T-helper 1 cell (primary cell): ENCODE measurements at regions not wholly inside any gene's neighbourhood (a gene's known extent, or its start where the extent isn't known, plus 50 kb on each side); places are given as distances from the start of the nearest gene placed in this dataset.

ENCODE experiments used
- DNase-seq, 5 donors: peaks; one replicate each; pipeline ENCODE4 v3.0.0-alpha.2; 2012 to 2020

DNA sequence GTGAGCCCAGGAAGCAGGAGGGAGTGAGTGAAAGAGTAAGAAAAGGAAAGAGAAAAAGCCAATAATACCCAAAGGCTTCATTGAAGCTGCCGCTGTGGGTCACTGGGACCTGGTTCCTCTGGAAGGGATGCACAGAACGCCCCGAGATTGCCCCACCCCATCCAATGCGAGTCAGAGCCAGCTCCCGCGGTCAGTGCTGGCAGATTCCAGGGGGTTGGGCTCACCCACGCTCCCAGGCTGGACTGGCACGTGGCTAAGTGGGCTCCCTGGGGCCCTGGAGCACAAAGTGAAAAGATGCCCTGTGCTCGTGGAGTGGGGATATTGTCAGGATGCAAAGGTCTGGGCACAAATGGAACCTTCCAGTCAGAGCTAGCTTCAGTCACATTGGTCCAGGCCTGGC lies 117.0 kb downstream of the OAT start:
- DNase-seq, result no peak

DNA sequence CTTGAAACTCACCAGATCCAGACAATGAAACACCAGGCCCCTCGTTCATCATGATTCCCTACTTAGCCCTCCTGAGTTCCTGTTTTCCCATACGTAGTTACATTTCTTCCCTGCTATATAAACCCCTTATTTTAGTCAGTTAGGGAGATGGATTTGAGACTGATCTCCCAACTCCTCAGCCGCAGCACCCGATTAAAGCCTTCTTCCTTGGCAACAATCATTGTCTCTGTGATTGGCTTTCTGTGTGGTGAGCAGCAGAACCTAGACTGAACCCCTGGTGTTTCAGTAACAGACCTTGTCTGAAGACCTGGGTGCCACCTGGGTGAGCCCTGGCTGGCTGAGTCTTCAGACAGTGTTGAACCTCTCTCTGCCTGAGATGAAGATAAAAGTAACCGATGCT lies 118.0 kb downstream of the OAT start:
- DNase-seq, result no peak

DNA sequence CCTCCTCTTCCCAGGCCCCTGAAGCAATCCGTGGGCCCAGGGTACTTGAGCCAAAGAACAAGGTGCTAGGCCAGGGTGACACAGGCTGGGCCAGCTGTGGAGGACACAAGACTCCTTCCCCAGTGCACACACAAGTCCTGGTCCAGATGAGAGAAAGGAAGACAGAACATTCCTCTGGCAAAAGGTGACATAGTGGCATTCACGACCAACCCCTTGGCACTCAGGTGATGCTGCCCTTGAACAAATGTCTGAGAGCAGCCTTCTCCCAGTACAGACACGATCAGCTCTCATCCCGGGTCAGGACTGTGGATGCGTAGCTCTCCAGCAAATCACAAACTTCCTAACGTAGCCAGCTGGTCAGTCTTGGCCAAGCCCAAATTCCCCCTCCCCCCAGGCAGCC lies 118.5 kb downstream of the OAT start:
- DNase-seq, result no peak

DNA sequence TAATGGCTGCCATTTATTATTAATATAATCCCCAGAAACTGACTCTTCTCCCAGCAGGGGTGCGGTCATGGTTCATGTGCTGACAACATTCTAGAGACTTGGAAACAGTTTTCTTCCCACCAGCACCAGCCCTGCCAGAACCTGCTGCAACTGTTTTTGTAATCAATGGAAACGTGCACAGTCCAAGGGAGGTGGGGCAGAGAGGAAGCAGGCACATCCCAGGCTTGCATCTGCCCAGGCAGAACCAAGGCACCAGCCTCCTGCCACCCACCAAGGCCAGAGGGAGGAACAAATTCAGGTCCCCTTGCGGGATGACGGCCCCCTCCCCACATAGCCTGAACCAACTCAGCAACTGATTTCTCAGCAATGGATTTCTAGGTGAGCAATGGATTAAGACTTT lies 119.0 kb downstream of the OAT start:
- no peak for DNase-seq

DNA sequence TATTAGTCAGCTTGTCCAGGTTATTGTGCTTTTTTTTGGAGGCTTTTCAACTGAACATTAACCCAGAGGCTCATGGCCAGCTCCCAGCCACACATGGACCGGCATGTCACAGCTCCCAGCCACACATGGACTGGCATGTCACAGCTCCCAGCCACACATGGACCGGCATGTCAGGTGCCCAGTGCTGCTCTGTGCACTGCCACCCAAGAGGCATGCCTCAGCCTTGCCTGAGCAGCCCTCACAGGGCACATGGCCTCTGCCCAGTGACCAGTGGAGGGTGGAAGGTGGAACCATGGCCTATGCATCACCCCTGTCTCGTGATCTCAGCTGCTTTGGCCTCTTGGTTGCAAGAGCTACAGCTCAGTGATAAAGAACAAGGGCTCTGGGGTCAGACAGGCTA lies 119.8 kb downstream of the OAT start:
- DNase-seq, result no peak

DNA sequence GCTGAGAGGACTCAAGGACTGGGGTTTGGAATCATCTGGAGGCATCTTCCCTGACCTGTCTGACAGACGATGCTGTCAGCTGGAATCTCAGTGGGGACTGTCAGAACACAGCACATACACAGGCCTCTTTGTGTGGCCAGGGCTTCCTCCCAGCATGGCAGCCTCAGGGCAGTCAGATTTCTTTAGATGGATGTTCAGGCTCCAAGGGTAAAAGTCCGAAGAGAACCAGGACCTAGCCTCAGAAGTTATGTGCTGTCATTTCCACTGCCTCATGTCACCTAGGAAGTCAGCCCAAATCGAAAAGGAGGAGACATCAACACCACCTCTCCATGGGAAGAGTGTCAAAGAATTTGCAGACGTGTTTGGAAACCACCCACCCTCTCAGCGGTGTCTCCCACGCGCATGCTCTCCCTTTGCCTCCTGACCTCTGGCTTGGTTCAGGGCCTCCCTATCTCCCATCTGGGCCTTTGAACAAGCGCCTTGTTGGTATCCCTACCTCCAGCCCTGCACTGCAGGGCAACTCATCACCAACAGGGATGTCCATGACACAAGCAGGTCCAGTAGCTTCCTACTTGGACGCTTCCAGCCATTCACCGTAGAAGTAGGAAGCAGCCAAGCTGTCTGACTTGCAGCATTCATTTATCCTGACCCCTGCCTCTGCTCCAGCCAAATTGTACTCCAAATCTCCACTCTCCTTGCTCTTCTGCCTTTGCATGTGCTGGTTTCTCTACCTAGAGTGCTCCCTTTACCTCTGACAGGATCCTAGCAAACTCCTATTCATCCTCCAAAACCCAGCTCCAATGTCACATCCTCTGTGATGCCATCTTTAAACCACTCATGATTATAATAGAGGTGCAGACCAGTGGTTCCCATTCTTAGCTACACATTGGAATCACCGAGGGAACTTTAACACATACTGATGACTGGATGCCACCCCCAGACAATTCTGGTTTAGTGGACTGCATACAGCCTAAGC lies 121.6 kb downstream of the OAT start:
- no peak for DNase-seq

DNA sequence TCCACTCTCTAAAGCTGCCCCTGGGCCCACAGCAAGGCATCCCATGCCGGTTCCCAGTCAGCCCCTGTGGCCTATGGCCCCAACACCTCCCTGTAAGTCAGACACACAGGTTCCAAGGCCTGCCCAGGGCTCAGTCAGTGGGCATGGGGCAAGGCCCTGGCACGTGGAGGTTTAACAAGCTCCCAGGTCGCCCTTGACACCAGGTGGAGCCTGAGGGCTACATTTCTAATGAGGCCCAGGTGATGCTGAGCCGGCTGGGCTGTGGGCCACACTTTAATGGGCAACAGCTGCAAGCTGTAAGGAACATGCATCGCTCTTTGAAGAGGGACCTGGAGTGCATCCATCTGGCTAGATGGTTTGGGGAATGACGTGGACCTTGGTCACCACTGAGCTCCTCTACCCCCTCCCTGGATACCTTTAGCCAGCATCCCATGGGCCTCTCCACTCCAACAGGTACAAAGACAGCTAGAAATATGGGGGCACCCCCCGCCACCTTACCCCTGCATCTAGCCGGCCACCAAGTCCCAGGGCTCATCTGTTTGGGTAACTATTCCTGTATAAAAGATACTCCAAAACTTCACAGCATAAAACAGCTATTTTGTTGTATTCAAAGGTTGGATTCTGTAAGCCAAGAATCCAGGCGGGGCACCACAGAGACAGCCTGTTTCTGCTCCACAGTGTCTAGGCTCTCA lies 122.5 kb downstream of the OAT start:
- DNase-seq, result no peak

DNA sequence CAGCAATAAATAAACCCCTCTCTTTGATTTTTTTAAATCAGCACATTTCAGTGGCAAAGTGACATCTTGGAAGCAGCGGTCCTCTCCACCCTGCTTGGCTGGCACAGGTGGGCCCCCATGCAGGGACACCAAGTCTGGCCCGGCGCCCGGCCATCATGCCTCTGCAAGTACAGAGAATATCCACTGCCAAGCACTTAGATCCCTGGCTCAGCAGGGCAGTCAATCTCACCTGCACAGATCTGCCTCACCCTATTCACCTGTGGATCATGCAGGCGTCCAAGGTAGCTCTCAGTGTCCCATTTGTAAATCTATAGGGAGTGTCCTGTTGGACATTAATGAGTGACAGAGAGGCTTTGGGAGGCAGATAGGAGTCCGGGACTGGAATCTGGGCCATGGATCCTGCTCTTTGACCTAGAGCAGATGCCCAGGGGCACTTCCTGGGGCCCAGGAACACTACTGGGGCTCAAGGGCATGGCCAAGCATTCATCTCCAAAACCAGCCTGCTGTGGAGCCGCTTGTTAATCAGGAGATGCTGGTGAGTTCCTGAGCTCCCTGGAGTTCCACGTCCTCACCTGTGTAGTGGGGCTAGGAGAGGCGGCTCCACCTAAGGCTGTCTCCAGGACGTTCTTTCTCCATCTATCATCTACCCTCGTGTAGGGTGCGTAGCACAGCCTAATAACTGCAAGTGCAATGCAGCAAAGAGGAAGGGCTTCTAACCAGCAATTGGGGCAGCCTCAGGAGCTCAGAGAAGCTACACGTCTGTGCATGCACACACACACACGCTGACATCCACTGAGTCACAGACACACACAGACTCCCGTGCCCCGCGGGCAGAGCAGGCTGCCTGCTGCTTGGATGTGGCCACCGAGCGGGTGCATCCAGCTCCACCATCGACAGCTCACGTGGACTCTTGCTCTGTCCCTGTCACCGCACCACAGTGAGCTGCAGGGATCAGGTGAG lies 123.6 kb downstream of the OAT start:
- no peak for DNase-seq

DNA sequence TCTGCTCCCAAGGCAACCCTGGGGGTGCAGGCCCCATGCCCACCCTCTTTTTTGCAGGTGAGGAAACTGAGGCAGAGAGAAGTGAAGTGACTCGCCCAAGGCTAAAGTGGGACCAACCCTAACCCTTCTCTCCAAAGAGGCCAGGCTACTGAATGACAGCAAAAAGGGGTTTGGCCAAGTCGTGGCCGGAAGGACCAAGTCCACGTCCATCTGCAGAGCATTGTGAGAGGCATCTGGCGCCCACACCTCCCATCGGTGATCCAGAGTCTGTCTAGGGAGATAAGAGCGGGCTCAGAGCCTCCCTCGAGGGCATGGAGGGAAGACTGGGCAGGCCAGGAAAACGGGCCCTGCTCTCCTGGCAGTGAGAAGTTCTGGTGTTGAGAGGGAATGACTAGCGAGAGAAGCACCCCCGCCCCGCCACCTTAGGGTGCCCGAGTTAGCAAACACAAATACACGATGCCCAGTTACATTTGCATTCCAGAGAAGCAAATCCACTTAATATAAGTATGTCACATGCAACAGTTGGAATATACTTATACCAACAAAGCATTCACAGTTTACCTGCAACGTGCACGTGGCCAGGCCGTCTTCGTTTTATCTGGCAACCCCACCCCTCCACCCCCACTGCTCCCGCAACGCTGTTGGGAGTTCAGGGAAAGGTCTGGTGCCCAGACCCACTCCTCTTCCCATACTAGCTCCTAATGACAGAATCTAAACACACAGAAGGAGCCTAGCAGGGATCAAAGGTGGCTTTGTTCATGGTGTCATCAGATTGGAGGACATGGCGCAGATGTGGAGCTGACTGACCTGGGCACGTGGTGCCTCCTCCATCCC lies 124.9 kb downstream of the OAT start:
- DNase-seq, result no peak

DNA sequence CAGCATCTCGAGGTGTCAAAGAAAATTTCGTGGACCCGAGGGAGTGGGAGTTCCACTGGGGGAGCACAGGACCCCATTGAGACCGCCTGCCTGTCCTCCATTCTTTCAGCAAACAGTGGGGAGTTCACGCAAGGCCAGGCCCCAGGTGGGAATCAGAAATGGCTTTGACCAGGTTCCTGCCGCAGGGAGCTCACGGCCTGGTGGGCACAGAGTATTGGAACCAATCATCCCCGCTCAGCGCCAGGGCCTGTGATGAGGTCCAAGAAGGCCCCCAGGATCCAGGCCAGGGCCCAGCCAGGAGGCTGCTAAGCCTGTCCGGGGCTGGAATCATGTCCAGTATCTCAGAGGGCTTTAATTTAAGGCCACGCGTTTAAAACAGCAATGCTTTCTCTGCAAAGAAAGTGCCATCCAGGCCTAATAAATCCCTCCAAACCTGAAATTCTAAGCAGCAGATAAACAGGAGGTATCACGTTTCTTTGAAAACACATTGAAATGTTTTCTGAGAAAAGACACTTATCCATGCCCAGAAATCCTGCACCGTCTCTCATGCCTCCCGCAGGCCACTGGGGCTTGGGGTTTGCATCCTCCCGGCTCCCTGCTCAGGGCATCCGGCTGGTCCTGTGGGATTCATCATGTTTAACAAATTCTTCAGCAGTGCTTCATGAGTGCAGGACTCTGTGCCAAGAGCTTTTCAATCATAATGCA lies 125.7 kb downstream of the OAT start:
- DNase-seq, result no peak

DNA sequence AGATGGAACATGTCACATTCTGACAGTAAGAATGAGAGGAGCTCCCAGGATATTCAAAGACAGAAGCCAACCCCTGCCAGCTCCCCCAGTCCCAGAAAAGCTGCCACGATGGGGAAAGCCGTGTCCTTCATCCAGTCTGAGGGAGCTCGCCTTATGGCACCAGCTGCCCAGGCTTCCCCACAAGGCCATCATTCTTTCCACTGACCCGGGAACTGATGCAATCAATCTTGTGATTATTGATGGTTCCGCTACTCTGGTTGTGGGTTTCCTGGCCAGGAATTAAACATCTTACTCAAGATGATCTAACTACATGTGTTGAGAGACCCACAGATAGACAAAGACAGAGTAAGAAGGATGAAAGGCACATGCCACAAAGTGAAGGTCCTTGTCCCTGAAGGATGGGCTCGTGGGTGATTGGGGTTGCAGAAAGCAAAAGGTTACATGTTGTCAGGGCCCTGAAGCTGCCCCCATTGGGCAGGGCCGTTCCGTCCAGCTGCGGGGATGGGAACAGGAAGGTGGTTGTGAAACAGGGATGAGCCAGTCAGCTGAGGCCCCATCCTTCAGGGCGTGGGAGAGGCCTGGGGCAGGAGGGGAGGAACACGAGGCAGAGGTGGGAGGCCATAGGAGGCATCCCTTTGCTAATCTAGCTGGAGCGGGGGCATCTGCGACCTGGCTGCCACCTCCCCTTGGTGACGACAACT lies 127.6 kb downstream of the OAT start:
- DNase-seq, result no peak

DNA sequence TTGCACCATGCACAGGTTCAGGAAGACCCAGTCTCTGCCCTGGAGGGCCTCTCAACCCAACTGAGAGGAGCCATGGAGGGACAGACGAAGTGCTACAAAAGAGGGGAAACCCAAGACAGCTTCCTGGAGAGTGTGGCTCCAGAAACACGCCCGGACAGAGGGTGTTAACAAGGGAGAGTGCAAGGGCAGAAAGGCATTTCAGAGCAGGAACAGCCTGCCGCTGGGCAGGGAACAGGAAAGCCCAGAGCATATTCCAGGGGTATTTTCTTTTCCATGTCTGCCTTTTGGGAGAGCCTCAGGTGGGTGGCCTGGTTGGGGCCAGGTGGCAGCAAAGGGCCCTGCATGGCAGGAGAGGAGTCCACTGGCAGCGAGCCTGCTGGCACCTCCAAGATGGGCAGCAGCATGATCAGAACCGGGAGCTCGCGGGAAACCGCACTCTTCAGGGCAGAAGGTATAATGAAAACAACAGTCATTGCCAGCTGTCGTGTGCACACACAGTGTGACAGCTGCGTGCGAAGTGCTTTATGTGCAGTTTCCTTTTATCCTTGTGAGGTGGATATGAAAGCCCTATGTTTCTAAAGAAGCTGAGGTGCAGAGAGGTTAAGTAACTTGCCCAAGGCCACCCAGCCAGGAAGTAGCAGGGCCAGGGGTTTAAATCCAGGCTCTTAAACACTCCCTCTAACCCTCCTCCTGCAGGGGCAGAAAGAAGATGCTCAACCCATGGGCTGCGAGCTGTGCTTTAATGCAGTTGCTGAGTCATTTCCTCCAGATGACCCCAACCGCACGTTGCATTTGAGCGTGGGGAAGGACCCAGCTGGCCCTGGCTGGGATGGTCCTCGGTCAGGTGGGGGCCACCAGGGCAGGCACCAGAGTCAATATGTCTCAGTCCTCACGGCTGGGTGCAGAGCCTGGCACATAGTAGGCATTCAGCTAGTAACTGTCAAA lies 128.6 kb downstream of the OAT start:
- peak in 1 of 5 donors; percentile 11 for DNase-seq

DNA sequence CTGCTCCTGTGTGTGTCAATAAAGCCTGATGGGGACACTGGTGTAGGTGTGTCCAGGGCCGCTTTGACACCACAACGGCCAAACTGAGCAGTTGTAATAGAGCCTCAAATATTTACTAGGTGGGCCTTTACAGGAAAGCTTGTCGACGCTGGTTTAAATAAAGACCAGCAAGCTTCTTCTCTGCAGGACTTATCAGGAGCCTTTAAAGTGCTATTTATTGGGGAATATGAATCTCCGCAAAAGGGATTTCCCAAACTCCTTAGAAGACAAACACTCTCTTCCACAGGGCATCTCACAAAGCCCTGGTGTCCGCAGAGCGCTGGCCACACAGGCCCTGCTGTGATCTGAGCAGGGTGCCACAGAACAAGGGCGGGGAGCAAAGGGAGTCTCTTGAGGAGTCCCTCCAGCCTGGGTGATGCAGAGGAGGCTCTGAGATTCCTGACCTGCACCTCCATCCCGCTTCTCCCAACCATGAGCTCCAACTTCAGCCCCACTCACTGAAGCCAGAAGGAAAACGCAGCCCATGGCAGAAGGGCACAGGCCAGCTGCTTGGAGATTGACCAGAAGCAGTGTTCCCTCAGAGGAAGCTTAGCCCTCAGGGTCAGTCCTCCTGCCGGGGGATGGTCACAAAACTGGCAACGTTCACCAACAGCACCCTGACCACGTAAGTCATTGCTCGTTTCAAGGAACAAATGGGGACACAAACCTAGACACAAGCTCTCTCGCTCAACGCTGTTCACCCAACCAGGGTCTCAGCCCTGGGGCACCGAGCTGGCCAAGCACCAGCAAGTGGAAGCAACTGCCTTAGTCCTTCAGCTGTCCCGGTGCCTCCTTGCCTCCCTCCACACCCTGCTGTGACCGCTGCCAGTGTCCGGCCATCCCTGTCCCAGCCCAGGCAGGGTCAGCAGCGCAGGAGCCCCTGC lies 129.5 kb downstream of the OAT start:
- DNase-seq, result no peak

DNA sequence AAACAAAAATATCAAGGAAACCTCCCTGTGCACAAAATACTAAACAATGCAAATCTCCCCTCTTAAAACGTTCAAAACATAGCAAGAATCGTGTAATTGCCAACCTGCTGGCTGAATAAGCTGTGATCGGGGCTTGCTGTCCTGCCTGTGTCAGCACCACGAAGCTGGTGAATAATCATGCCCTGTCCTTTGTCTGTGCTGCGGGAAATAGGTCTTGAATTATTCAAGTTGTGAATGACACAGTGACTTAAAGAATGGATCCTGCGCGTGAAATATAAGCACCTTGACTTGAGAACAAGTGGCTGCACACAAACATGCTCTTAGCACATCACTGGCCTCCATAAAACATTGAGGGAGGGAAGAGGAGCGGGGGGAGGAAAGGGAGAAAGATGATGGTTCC lies 130.2 kb downstream of the OAT start:
- no peak for DNase-seq

DNA sequence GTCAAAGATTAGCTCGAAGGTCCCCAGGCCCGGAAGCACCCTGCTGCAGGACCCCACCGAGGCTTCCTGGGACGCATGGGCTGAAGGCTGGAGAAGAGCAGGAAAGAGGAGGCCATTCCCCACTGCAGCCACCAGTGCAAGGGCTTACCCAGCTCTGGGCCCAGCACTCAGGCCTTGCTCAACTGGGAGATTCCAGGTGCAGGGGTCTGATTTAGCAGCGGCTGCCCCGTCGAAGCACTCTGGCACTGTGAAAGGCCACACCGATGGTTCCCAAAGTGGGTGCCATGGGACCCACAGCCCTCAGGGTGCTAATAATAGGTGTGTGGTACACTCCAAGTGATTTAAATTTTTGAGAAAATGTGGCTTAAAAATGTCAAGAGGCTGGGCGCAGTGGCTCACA lies 130.9 kb downstream of the OAT start:
- DNase-seq, result no peak

DNA sequence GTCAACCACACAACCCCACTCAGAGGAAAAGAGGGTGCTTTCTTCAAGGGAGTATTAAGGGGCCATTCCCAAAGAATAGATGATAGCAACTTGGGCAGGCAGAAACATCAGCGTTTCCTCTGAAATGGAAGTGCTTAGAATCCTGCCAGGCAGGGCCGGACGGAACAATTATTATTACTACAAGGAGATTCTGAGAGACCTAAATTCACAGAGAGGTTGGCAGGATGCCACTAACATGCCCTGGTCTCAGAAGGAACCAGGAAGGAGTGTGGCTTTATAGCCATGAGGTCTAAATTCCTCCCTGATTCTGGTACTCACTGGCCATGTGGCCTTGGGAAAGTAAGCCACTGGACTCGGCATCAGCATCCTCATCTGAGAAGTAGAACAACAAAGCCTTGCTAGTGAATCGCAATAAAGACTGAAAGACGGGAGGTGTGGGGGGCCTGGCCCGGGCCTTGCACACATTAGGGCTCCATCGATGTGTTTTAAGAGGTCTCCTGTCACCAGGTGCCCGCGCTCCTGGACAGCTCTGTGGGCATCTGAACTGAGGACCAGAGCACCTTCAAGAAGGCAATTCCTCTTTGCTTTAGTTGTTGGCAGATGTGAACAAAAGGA lies 131.5 kb downstream of the OAT start:
- no peak for DNase-seq

DNA sequence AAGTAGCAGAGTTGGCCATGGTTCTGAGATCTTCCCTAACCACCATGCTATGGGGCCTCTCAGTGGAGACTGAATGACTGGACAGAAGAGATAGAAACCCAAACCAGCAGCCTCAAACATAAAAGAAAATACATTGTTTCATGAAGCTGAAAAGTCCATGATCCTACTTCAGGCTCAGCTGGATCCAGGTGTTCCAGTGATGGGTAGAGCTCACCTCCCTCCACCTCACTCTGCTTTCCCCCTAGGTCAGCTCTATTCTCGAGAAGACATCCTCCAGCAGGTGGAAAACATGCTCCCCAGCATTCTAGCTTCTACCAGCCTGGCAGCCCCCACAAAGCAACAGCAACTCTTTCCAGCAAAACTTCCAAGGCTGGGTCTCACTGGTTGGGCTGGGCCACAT lies 132.1 kb downstream of the OAT start:
- DNase-seq, result no peak
